Osteoblast (primary cell): ENCODE measurements at regions not wholly inside any gene's neighbourhood (a gene's known extent, or its start where the extent isn't known, plus 50 kb on each side); places are given as distances from the start of the nearest gene placed in this dataset. TPM values are rescaled to one million over a fixed set of nuclear protein-coding genes. Genes with fewer than 3 reads are reported as not detected.

Source experiments
- DNase-seq: peaks from one replicate; pipeline ENCODE4 v3.0.0; 2011; ENCODE audit warnings: low spot score, mixed read lengths; ENCODE audit not compliant: insufficient read length; ENCODE audit errors: missing footprints
- H2AFZ ChIP-seq: 2 replicates; pipeline ENCODE4 v1.6.0; 2011; ENCODE audit warnings: mild to moderate bottlenecking, low read length
- H3K27ac ChIP-seq: 2 replicates; pipeline ENCODE4 v1.5.1; 2011; ENCODE audit warnings: mild to moderate bottlenecking, low read depth, low read length, moderate library complexity
- H3K27me3 ChIP-seq: 2 replicates; pipeline ENCODE4 v1.6.0; 2012; ENCODE audit warnings: mild to moderate bottlenecking, control low read depth, inconsistent platforms, low read length, moderate library complexity; ENCODE audit not compliant: insufficient read depth
- H3K36me3 ChIP-seq: 2 replicates; pipeline ENCODE4 v1.5.1; 2011; ENCODE audit warnings: mild to moderate bottlenecking, low read length, control low read depth, moderate library complexity; ENCODE audit not compliant: insufficient read depth
- H3K4me1 ChIP-seq: 2 replicates; pipeline ENCODE4 v1.5.1; 2011; ENCODE audit warnings: mild to moderate bottlenecking, low read length, control low read depth, moderate library complexity; ENCODE audit not compliant: insufficient read depth
- H3K4me2 ChIP-seq: 2 replicates; pipeline ENCODE4 v1.6.0; 2011; ENCODE audit warnings: mild to moderate bottlenecking, low read length; ENCODE audit not compliant: insufficient read depth
- H3K4me3 ChIP-seq: fragments of 200-600 bp; sonication (generic); 3 replicates; pipeline ENCODE4 v1.5.1; 2012; ENCODE audit warnings: mild to moderate bottlenecking, low read length, inconsistent platforms; ENCODE audit not compliant: insufficient read depth
- H3K79me2 ChIP-seq: 2 replicates; pipeline ENCODE4 v1.6.0; 2012; ENCODE audit warnings: mild to moderate bottlenecking, low read length, control low read depth, inconsistent platforms; ENCODE audit not compliant: insufficient read depth
- H3K9me3 ChIP-seq: 2 replicates; pipeline ENCODE4 v1.5.1; 2011; ENCODE audit warnings: low read depth, low read length, control low read depth
- H4K20me1 ChIP-seq: 2 replicates; pipeline ENCODE4 v1.6.0; 2012; ENCODE audit warnings: mild to moderate bottlenecking, low read length, control low read depth; ENCODE audit not compliant: insufficient read depth
- small RNA-seq: library from RNA; depleted of rRNA; stranded (forward); fragments of <200 nt; gene quantifications from one replicate; pipeline ENCODE3, GENCODE V24; 2012
- TF ChIP-seq, protein P1 (sequence below): IDR thresholded peaks from 2 replicates; pipeline ENCODE4 v1.5.1; 2011; ENCODE audit warnings: mild to moderate bottlenecking, low read depth, low read length, moderate library complexity; ENCODE audit errors: extremely low read depth

DNA sequence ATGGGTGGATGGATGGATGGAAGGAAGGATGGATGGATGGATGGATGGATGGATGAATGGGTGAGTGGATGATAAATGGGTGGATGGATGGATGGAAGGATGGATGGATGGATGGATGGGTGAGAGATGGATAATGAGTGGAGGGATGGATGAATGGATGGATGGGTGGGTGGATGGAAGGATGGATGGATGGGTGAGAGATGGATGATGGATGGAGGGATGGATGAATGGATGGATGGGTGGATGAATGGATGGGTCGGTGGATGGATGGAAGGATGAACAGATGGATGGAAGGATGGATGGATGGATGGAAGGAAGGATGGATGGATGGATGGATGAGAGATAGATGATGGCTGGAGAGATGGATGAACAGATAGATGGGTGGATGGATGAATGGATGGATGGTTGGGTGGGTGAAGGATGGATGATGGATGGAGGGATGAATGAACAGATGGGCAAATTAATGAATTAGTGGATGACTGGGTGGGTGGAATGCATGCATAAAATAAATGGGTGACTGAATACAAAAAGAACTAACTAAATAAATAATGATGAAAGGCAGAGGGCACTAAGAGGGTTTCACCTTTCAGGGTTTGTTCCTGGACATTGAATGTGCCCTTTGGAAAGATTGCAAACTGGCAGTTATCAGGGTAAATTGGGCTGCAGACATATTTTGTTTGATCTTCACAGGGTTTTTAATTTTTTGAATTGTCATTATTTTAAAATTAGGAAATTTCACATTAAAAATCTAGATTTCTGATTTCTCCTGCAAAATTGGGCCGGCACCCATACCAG lies 50.9 kb upstream of the PTPN1 start:
- TF ChIP-seq, protein P1, sequence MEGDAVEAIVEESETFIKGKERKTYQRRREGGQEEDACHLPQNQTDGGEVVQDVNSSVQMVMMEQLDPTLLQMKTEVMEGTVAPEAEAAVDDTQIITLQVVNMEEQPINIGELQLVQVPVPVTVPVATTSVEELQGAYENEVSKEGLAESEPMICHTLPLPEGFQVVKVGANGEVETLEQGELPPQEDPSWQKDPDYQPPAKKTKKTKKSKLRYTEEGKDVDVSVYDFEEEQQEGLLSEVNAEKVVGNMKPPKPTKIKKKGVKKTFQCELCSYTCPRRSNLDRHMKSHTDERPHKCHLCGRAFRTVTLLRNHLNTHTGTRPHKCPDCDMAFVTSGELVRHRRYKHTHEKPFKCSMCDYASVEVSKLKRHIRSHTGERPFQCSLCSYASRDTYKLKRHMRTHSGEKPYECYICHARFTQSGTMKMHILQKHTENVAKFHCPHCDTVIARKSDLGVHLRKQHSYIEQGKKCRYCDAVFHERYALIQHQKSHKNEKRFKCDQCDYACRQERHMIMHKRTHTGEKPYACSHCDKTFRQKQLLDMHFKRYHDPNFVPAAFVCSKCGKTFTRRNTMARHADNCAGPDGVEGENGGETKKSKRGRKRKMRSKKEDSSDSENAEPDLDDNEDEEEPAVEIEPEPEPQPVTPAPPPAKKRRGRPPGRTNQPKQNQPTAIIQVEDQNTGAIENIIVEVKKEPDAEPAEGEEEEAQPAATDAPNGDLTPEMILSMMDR, result no peak
- Histone ChIP-seq H3K4me3 (no peak overlapping the region), H3K9me3 (no peaks in the 10 kb centered on the region), H4K20me1 (no peaks in the 10 kb centered on the region), H3K79me2 (no peaks in the 10 kb centered on the region), H3K27me3 (no peaks in the 10 kb centered on the region), H3K27ac (no peak overlapping the region), H3K4me1 (peaks cover 5% of the 10 kb centered on the region), H2AFZ (no peak overlapping the region), H3K4me2 (no peak overlapping the region), H3K36me3 (no peaks in the 10 kb centered on the region)
- DNase-seq, result no peak

DNA sequence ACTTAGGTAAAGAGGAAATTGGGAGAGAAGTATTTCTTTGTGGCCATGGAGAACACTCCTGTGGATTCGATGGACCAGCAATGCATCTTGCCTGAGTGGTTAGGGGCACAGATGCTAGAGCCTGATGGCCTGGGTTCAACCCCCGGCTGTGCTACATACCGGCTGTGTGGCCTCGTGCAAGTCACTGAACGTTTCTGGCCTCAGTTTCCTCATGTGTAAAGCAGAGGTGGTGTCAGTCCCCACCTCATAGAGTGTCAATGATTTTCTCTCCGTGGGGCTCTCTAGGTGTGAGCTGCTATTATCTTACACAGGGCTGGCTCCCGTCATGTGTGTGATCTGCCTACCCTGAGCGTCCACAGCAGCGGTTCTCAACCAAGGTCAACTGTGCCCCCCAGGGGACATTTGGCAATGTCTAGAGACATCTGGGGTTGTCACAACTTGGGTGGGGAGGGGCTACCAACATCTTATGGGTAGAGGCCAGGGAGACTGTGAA lies 50.0 kb upstream of the PTPN1 start:
- no peak for DNase-seq
- Histone ChIP-seq H3K27ac (no peak overlapping the region), H3K4me2 (peak overlapping the region; percentile 34), H3K9me3 (no peaks in the 10 kb centered on the region), H3K4me3 (no peak overlapping the region), H2AFZ (peak overlapping the region; percentile 78), H3K4me1 (peaks cover 9% of the 10 kb centered on the region), H4K20me1 (no peaks in the 10 kb centered on the region), H3K36me3 (no peaks in the 10 kb centered on the region), H3K79me2 (no peaks in the 10 kb centered on the region), H3K27me3 (no peaks in the 10 kb centered on the region)
- TF ChIP-seq, protein P1, result no peak

Small RNA genes lying in the stretch of these regions (small RNA-seq; reads per million reads assigned to genes)
- not detected for gene RN7SL636P
